DOHH2 (cell line): ENCODE measurements at regions not wholly inside any gene's neighbourhood (a gene's known extent, or its start where the extent isn't known, plus 50 kb on each side); places are given as distances from the start of the nearest gene placed in this dataset.

ENCODE experiments used
- H3F3A ChIP-seq: fragments of 200-600 bp; sonication (generic), shearing (Covaris generic); 2 replicates; pipeline ENCODE4 v1.6.0; 2016; ENCODE audit warnings: antibody characterized with exemption, mild to moderate bottlenecking; ENCODE audit not compliant: control insufficient read depth, insufficient read depth
- H3K27ac ChIP-seq: fragments of 200-600 bp; sonication (generic); 2 replicates; pipeline ENCODE4 v1.5.1; 2014; ENCODE audit warnings: low read depth, mild to moderate bottlenecking, low read length, moderate library complexity
- H3K27me3 ChIP-seq: fragments of 200-600 bp; sonication (generic); 2 replicates; pipeline ENCODE4 v1.6.1; 2014; ENCODE audit warnings: mild to moderate bottlenecking, low read length, mixed read lengths; ENCODE audit not compliant: control insufficient read depth
- H3K36me3 ChIP-seq: fragments of 200-600 bp; sonication (generic); 2 replicates; pipeline ENCODE4 v1.6.1; 2014; ENCODE audit warnings: mild to moderate bottlenecking, low read length, moderate library complexity, mixed read lengths; ENCODE audit not compliant: control insufficient read depth
- H3K4me1 ChIP-seq: fragments of 200-600 bp; sonication (generic); 2 replicates; pipeline ENCODE4 v1.6.1; 2014; ENCODE audit warnings: mild to moderate bottlenecking, low read length, mixed read lengths; ENCODE audit not compliant: control insufficient read depth
- H3K4me2 ChIP-seq: fragments of 200-600 bp; sonication (generic); 2 replicates; pipeline ENCODE4 v1.6.0; 2014; ENCODE audit warnings: mild to moderate bottlenecking, low read length, moderate library complexity
- H3K4me3 ChIP-seq: fragments of 200-600 bp; sonication (generic); 2 replicates; pipeline ENCODE4 v1.5.1; 2014; ENCODE audit warnings: mild to moderate bottlenecking, low read length, mixed read lengths
- H3K79me2 ChIP-seq: fragments of 200-600 bp; sonication (generic); 2 replicates; pipeline ENCODE4 v1.6.1; 2014; ENCODE audit warnings: mild to moderate bottlenecking, low read length, mixed read lengths; ENCODE audit not compliant: control insufficient read depth
- H3K9me2 ChIP-seq: fragments of 200-600 bp; sonication (generic); replicated peaks from 2 replicates; pipeline ENCODE4 v1.6.1; 2014; ENCODE audit warnings: mild to moderate bottlenecking, low read length, mixed read lengths; ENCODE audit not compliant: control insufficient read depth
- H3K9me3 ChIP-seq: fragments of 200-600 bp; sonication (generic); 2 replicates; pipeline ENCODE4 v1.6.1; 2014; ENCODE audit warnings: antibody characterized with exemption, low read length, mixed read lengths; ENCODE audit not compliant: control insufficient read depth, insufficient read depth
- H4K20me1 ChIP-seq: fragments of 200-600 bp; sonication (generic); 2 replicates; pipeline ENCODE4 v1.6.0; 2014; ENCODE audit warnings: low read depth, mild to moderate bottlenecking, antibody characterized with exemption, low read length, moderate library complexity; ENCODE audit not compliant: control insufficient read depth, insufficient read depth
- CTCF ChIP-seq: fragments of 200-600 bp; sonication (generic); IDR thresholded peaks from one replicate; pipeline ENCODE4 v1.5.1; 2014; ENCODE audit warnings: antibody characterized with exemption, mild to moderate bottlenecking, low read depth, low read length; ENCODE audit not compliant: poor library complexity, severe bottlenecking
- EZH2phosphoT487 ChIP-seq: fragments of 200-600 bp; sonication (generic); IDR thresholded peaks from 2 replicates; pipeline ENCODE4 v1.6.1; 2017; ENCODE audit warnings: borderline replicate concordance, mild to moderate bottlenecking, antibody characterized with exemption, low read length, moderate library complexity, mixed read lengths

- no peaks in the 10 kb centered on the region; the same call in 1 of the 2 replicates for H3K9me2 ChIP-seq
- H3K4me3 ChIP-seq: no peak overlapping the region
- no peaks in the 10 kb centered on the region for H3K79me2 ChIP-seq
- no peak for TF ChIP-seq CTCF
- no peak for TF ChIP-seq EZH2phosphoT487
- no peak overlapping the region for H3K4me2 ChIP-seq
- H3K4me1 ChIP-seq: no peaks in the 10 kb centered on the region
- H3K9me3 ChIP-seq: no peaks in the 10 kb centered on the region
- no peaks in the 10 kb centered on the region for H4K20me1 ChIP-seq
- no peaks in the 10 kb centered on the region for H3K27me3 ChIP-seq
- H3F3A ChIP-seq: no peaks in the 10 kb centered on the region
- no peaks in the 10 kb centered on the region for H3K36me3 ChIP-seq
- no peak overlapping the region for H3K27ac ChIP-seq
Measured at GRCh38 chr7:113175525-113176104, 57.3 kb upstream of the SMIM30 start.

DNA sequence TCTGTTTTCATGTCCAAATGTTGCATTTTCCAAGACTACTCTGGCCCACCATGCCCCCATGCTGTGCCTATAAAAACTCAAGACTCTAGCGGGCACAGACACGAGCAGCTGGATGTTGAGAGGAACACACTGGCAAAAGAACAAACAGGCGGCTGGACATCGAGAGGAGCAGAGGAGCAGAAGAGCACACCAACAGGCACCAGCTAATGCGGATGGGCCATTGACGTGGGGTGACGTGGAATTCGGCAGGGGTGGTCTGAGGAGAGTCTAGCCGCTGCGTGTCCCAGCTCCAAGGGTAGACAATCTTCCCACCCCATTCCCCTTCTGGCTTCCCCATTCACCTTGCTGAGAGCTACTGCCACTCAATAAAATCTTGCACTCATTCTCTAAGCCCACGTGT, 54.4 kb upstream of the SMIM30 start:
- Histone ChIP-seq H4K20me1 (no peaks in the 10 kb centered on the region), H3K9me2 (no peaks in the 10 kb centered on the region), H3K36me3 (no peaks in the 10 kb centered on the region), H3K27me3 (no peaks in the 10 kb centered on the region), H3K79me2 (no peaks in the 10 kb centered on the region), H3K9me3 (no peaks in the 10 kb centered on the region), H3F3A (no peaks in the 10 kb centered on the region), H3K4me1 (no peaks in the 10 kb centered on the region), H3K27ac (no peak overlapping the region), H3K4me3 (no peak overlapping the region), H3K4me2 (no peak overlapping the region)
- TF ChIP-seq CTCF (no peak), EZH2phosphoT487 (no peak)

- no peaks in the 10 kb centered on the region for H3K36me3 ChIP-seq
- no peaks in the 10 kb centered on the region for H3K27me3 ChIP-seq
- H3K27ac ChIP-seq: no peak overlapping the region
- no peak overlapping the region for H3K4me2 ChIP-seq
- no peaks in the 10 kb centered on the region for H3K79me2 ChIP-seq
- H3F3A ChIP-seq: no peaks in the 10 kb centered on the region
- H3K4me1 ChIP-seq: no peaks in the 10 kb centered on the region
- H3K9me2 ChIP-seq: no peaks in the 10 kb centered on the region
- H3K9me3 ChIP-seq: no peaks in the 10 kb centered on the region
- no peaks in the 10 kb centered on the region for H4K20me1 ChIP-seq
- no peak overlapping the region for H3K4me3 ChIP-seq
- TF ChIP-seq CTCF (no peak), EZH2phosphoT487 (no peak)
Measured at GRCh38 chr7:113170591-113170990, 52.2 kb upstream of the SMIM30 start.
